ENCODE measurements at regions not wholly inside any gene's neighbourhood (a gene's known extent, or its start where the extent isn't known, plus 50 kb on each side); places are given as distances from the start of the nearest gene placed in this dataset.

GRCh38 chr5:124692950-124693349 lies 53.5 kb downstream of the ZNF608 start:
- dilution Hi-C loops (cut with MboI; ENCODE audit: extremely low pct_ligation_motif_present, low sequenced_read_pairs) = no loop called here
- Histone ChIP-seq H3K9me3 (ENCODE audit: control insufficient read depth, low read depth, low read length) (no peaks in the 10 kb centered on the region), H2AFZ (ENCODE audit: control insufficient read depth, low read length) (no peak overlapping the region), H3K4me1 (ENCODE audit: control insufficient read depth, extremely low read depth, insufficient read depth, low read length) (no peaks in the 10 kb centered on the region), H3K9me1 (ENCODE audit: control insufficient read depth, extremely low read depth, insufficient read depth, low read length) (no peaks in the 10 kb centered on the region), H3K9ac (ENCODE audit: control insufficient read depth, extremely low read depth, insufficient read depth, low read length) (no peak overlapping the region), H4K20me1 (ENCODE audit: control insufficient read depth, extremely low read depth, insufficient read depth, low read length) (no peaks in the 10 kb centered on the region), H3K36me3 (ENCODE audit: control insufficient read depth in 2 of 2, extremely low read depth in 1 of 2, insufficient read depth in 2 of 2, low read length in 2 of 2) (no peaks in the 10 kb centered on the region), H3K27me3 (ENCODE audit: control insufficient read depth, extremely low read depth, insufficient read depth, low read length) (no peaks in the 10 kb centered on the region), H3K79me2 (ENCODE audit: control insufficient read depth, insufficient read depth, low read length) (no peaks in the 10 kb centered on the region), H3K4me3 (ENCODE audit: control insufficient read depth in 2 of 3, extremely low read depth in 1 of 3, insufficient read depth in 2 of 3, low read depth in 1 of 3, low read length in 3 of 3) (no peak overlapping the region), H3K4me2 (ENCODE audit: control insufficient read depth, extremely low read depth, insufficient read depth, low read depth, low read length) (no peak overlapping the region), H3K27ac (ENCODE audit: control insufficient read depth, insufficient read depth, low read length) (no peak overlapping the region)
- TF ChIP-seq, protein P1, sequence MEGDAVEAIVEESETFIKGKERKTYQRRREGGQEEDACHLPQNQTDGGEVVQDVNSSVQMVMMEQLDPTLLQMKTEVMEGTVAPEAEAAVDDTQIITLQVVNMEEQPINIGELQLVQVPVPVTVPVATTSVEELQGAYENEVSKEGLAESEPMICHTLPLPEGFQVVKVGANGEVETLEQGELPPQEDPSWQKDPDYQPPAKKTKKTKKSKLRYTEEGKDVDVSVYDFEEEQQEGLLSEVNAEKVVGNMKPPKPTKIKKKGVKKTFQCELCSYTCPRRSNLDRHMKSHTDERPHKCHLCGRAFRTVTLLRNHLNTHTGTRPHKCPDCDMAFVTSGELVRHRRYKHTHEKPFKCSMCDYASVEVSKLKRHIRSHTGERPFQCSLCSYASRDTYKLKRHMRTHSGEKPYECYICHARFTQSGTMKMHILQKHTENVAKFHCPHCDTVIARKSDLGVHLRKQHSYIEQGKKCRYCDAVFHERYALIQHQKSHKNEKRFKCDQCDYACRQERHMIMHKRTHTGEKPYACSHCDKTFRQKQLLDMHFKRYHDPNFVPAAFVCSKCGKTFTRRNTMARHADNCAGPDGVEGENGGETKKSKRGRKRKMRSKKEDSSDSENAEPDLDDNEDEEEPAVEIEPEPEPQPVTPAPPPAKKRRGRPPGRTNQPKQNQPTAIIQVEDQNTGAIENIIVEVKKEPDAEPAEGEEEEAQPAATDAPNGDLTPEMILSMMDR (optimal IDR thresholded peaks at IDR 0.05 in 1 of 3, IDR thresholded peaks at IDR 0.05 in 1 of 3, conservative IDR thresholded peaks at IDR 0.05 in 1 of 3; ENCODE audit: extremely low read depth in 1 of 3, insufficient read depth in 2 of 3, low read length in 3 of 3) = no peak
- no peak for TF ChIP-seq EZH2 (IDR thresholded peaks at IDR 0.05; ENCODE audit: low read length)
- DNase-seq (ENCODE audit: low read depth, low spot score) = no peak
- FAIRE-seq = no peak

GRCh38 chr5:124692324-124692723 lies 54.1 kb downstream of the ZNF608 start:
- no peaks in the 10 kb centered on the region for H3K4me1 ChIP-seq (ENCODE audit: control insufficient read depth, extremely low read depth, insufficient read depth, low read length)
- H3K9ac ChIP-seq (ENCODE audit: control insufficient read depth, extremely low read depth, insufficient read depth, low read length) = no peak overlapping the region
- DNase-seq (ENCODE audit: low read depth, low spot score) = no peak
- no peak overlapping the region for H3K4me3 ChIP-seq (ENCODE audit: control insufficient read depth in 2 of 3, extremely low read depth in 1 of 3, insufficient read depth in 2 of 3, low read depth in 1 of 3, low read length in 3 of 3)
- no peak overlapping the region for H2AFZ ChIP-seq (ENCODE audit: control insufficient read depth, low read length)
- no peak for FAIRE-seq
- H3K9me1 ChIP-seq (ENCODE audit: control insufficient read depth, extremely low read depth, insufficient read depth, low read length) = no peaks in the 10 kb centered on the region
- H3K9me3 ChIP-seq (ENCODE audit: control insufficient read depth, low read depth, low read length) = no peaks in the 10 kb centered on the region
- no peak overlapping the region for H3K4me2 ChIP-seq (ENCODE audit: control insufficient read depth, extremely low read depth, insufficient read depth, low read depth, low read length)
- H3K27me3 ChIP-seq (ENCODE audit: control insufficient read depth, extremely low read depth, insufficient read depth, low read length) = no peaks in the 10 kb centered on the region
- dilution Hi-C loops (cut with MboI; ENCODE audit: extremely low pct_ligation_motif_present, low sequenced_read_pairs) = no loop called here
- no peaks in the 10 kb centered on the region for H3K79me2 ChIP-seq (ENCODE audit: control insufficient read depth, insufficient read depth, low read length)
- H3K36me3 ChIP-seq (ENCODE audit: control insufficient read depth in 2 of 2, extremely low read depth in 1 of 2, insufficient read depth in 2 of 2, low read length in 2 of 2) = no peaks in the 10 kb centered on the region
- TF ChIP-seq, protein P1 (optimal IDR thresholded peaks at IDR 0.05 in 1 of 3, IDR thresholded peaks at IDR 0.05 in 1 of 3, conservative IDR thresholded peaks at IDR 0.05 in 1 of 3; ENCODE audit: extremely low read depth in 1 of 3, insufficient read depth in 2 of 3, low read length in 3 of 3) = no peak
- TF ChIP-seq EZH2 (IDR thresholded peaks at IDR 0.05; ENCODE audit: low read length) = no peak
- H4K20me1 ChIP-seq (ENCODE audit: control insufficient read depth, extremely low read depth, insufficient read depth, low read length) = no peaks in the 10 kb centered on the region
- no peak overlapping the region for H3K27ac ChIP-seq (ENCODE audit: control insufficient read depth, insufficient read depth, low read length)

All from keratinocyte (primary cell).